ENCODE measurements at regions not wholly inside any gene's neighbourhood (a gene's known extent, or its start where the extent isn't known, plus 50 kb on each side); places are given as distances from the start of the nearest gene placed in this dataset.

- peaks cover 15% of the 10 kb centered on the region for H3K27me3 Mint-ChIP-seq (ENCODE audit: insufficient read depth)
- no peak overlapping the region for H3K4me3 ChIP-seq (ENCODE audit: low read length)
- peaks cover 26% of the 10 kb centered on the region for H3K4me1 Mint-ChIP-seq
- DNase-seq = no peak
- TF ChIP-seq, protein P1, sequence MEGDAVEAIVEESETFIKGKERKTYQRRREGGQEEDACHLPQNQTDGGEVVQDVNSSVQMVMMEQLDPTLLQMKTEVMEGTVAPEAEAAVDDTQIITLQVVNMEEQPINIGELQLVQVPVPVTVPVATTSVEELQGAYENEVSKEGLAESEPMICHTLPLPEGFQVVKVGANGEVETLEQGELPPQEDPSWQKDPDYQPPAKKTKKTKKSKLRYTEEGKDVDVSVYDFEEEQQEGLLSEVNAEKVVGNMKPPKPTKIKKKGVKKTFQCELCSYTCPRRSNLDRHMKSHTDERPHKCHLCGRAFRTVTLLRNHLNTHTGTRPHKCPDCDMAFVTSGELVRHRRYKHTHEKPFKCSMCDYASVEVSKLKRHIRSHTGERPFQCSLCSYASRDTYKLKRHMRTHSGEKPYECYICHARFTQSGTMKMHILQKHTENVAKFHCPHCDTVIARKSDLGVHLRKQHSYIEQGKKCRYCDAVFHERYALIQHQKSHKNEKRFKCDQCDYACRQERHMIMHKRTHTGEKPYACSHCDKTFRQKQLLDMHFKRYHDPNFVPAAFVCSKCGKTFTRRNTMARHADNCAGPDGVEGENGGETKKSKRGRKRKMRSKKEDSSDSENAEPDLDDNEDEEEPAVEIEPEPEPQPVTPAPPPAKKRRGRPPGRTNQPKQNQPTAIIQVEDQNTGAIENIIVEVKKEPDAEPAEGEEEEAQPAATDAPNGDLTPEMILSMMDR (conservative IDR thresholded peaks at IDR 0.05) = no peak
- 96 to 100% methylated on average over 1 to 2 of the region's 2 CpGs for WGBS, 2 experiments (ENCODE audit: insufficient coverage in 1 of 2, insufficient read length in 1 of 2)
- no peaks in the 10 kb centered on the region for H3K36me3 ChIP-seq (ENCODE audit: control insufficient read depth, insufficient read depth, low read length)
- no peaks in the 10 kb centered on the region for H3K36me3 Mint-ChIP-seq (ENCODE audit: low read depth)
- H3K27ac ChIP-seq (ENCODE audit: low read depth, low read length) = no peak overlapping the region
- H3K27me3 ChIP-seq (ENCODE audit: control insufficient read depth, insufficient read depth, low read length, poor library complexity, severe bottlenecking) = peaks cover 13% of the 10 kb centered on the region
- no peaks in the 10 kb centered on the region for H3K9me3 ChIP-seq (ENCODE audit: control insufficient read depth, low read length)
- H3K4me1 ChIP-seq (ENCODE audit: control insufficient read depth, insufficient read depth, low read length) = peaks cover 6% of the 10 kb centered on the region
- H3K9ac ChIP-seq (ENCODE audit: extremely low read depth, low read length, poor library complexity, severe bottlenecking) = no peak overlapping the region
- H3K27ac Mint-ChIP-seq = no peak overlapping the region
- H3K4me3 Mint-ChIP-seq = no peak overlapping the region
- H3K9me3 Mint-ChIP-seq = no peaks in the 10 kb centered on the region
These were observed 307.7 kb upstream of the SEMA6D start for GRCh38 chr15:47409600-47409999.

GRCh38 chr15:47410247-47410646 lies 307.1 kb upstream of the SEMA6D start:
- no peak for DNase-seq
- no peak overlapping the region for H3K4me3 ChIP-seq (ENCODE audit: low read length)
- H3K27me3 ChIP-seq (ENCODE audit: control insufficient read depth, insufficient read depth, low read length, poor library complexity, severe bottlenecking) = peaks cover 7% of the 10 kb centered on the region
- Mint-ChIP-seq H3K36me3 (ENCODE audit: low read depth) (no peaks in the 10 kb centered on the region), H3K9me3 (no peaks in the 10 kb centered on the region), H3K27ac (no peak overlapping the region), H3K4me3 (no peak overlapping the region), H3K4me1 (peaks cover 25% of the 10 kb centered on the region), H3K27me3 (ENCODE audit: insufficient read depth) (peaks cover 8% of the 10 kb centered on the region)
- no peak overlapping the region for H3K9ac ChIP-seq (ENCODE audit: extremely low read depth, low read length, poor library complexity, severe bottlenecking)
- no peaks in the 10 kb centered on the region for H3K36me3 ChIP-seq (ENCODE audit: control insufficient read depth, insufficient read depth, low read length)
- 96 to 100% methylated on average over 2 to 3 of the region's 3 CpGs for WGBS, 2 experiments (ENCODE audit: insufficient coverage in 1 of 2, insufficient read length in 1 of 2)
- no peaks in the 10 kb centered on the region for H3K9me3 ChIP-seq (ENCODE audit: control insufficient read depth, low read length)
- TF ChIP-seq, protein P1 (conservative IDR thresholded peaks at IDR 0.05) = no peak
- H3K4me1 ChIP-seq (ENCODE audit: control insufficient read depth, insufficient read depth, low read length) = peaks cover 6% of the 10 kb centered on the region
- H3K27ac ChIP-seq (ENCODE audit: low read depth, low read length) = no peak overlapping the region

DNA sequence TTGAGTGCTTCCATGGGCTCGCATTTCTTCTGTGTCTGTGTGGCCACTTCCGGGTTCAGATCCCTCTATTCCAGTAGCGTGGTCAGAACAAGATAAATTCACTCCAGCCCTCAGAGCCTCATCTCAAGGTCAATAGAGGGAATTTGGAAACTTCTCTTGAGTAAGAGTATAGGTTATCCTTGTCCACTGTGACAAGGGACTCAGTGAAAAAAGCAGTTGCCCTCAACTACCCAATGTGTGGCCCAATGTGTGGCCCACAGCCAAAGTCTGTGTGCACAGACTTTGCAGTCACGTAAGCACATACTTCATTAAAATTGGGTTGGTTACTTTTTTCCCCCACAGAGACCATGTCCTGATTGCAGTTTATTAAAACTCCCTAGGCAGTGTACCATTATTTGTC lies 305.6 kb upstream of the SEMA6D start:
- peaks cover 6% of the 10 kb centered on the region for H3K4me1 ChIP-seq (ENCODE audit: control insufficient read depth, insufficient read depth, low read length)
- H3K4me3 Mint-ChIP-seq = no peak overlapping the region
- TF ChIP-seq, protein P1 (conservative IDR thresholded peaks at IDR 0.05) = no peak
- H3K27me3 ChIP-seq (ENCODE audit: control insufficient read depth, insufficient read depth, low read length, poor library complexity, severe bottlenecking) = no peaks in the 10 kb centered on the region
- WGBS, 2 experiments (ENCODE audit: insufficient coverage in 1 of 2, insufficient read length in 1 of 2) = 89% methylated on average over 4 of the region's 4 CpGs; no CpG with 5 or more reads in 1 of the 2 experiments
- H3K4me1 Mint-ChIP-seq = peaks cover 32% of the 10 kb centered on the region
- H3K27ac ChIP-seq (ENCODE audit: low read depth, low read length) = no peak overlapping the region
- H3K9me3 Mint-ChIP-seq = no peaks in the 10 kb centered on the region
- H3K27ac Mint-ChIP-seq = no peak overlapping the region
- no peak for DNase-seq
- no peak overlapping the region for H3K9ac ChIP-seq (ENCODE audit: extremely low read depth, low read length, poor library complexity, severe bottlenecking)
- H3K4me3 ChIP-seq (ENCODE audit: low read length) = no peak overlapping the region
- H3K36me3 Mint-ChIP-seq (ENCODE audit: low read depth) = no peaks in the 10 kb centered on the region
- H3K36me3 ChIP-seq (ENCODE audit: control insufficient read depth, insufficient read depth, low read length) = no peaks in the 10 kb centered on the region
- H3K9me3 ChIP-seq (ENCODE audit: control insufficient read depth, low read length) = no peaks in the 10 kb centered on the region
- H3K27me3 Mint-ChIP-seq (ENCODE audit: insufficient read depth) = peaks cover 4% of the 10 kb centered on the region
